Renal cortex interstitium (tissue), 11 donors: ENCODE measurements at regions not wholly inside any gene's neighbourhood (a gene's known extent, or its start where the extent isn't known, plus 50 kb on each side); places are given as distances from the start of the nearest gene placed in this dataset.
A peak's percentile ranks its signal among the peaks of the same experiment; 100 is the strongest.

Experiments
- DNase-seq, 11 donors: peaks; one replicate each; pipeline ENCODE4 v3.0.0-alpha.2; 2013; ENCODE audit warnings: low read depth in 9 of 11, low spot score in 4 of 11; ENCODE audit errors: extremely low read depth in 1 of 11

DNA sequence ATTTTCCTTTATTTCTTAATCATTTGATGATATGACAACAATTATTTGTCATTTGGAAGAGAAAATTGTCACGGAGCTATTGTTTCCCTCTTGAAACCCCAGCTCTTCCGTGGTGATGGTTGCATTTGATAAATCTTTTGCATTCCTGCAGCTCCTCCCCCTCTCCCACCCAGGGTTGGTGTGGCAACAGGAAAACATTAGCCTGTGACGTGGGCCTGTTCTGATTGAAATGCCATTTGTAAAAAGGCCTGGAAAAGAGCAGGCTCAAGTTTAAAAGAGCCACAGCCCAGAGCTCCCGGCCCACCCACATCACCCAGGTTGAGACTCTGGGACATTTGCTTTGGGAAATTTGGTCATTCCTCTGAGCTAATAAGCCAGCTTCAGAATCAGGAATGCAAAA, 282.5 kb downstream of the RPLP1 start:
- peak in 8 of 11 donors; percentile 45 to 80 (median 70) for DNase-seq

DNA sequence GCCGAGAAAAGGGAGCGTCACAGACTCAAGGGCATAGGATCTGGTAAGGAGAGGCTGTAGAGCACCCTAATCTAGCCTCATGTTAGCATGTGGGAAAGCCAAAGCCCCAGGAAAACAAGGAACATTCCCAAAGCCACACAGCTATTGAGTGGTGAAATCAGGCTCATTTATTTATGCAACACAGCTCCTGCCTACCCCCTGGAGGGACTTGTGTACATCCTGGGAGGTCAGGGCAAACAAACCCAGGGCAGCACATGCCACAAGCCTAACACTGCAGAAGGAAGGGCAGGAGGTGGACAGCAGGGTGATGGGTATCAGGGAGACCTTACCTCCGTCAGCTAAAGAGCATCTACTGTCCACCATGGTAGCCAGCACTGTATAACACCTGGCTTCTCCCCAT, 283.5 kb downstream of the RPLP1 start:
- no peak for DNase-seq

DNA sequence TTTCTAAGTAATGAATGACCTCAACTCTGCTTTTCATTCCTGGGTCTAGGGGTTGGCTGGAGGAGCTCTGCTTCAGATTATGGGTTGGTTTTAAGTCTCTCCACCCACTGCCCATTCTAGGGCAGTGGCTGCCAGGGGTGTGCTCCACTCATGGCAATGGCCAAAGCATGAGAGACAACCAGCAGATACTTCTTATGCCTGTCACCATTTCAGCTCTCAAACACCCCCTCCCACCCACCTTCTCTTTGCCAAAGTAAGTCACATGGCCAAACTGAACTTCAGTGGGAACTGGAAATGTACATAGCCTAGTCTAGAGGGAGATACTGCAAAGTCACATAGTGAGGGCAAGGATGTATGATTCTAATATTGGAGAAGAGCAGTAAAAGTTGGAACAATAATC, 285.3 kb downstream of the RPLP1 start:
- no peak for DNase-seq

DNA sequence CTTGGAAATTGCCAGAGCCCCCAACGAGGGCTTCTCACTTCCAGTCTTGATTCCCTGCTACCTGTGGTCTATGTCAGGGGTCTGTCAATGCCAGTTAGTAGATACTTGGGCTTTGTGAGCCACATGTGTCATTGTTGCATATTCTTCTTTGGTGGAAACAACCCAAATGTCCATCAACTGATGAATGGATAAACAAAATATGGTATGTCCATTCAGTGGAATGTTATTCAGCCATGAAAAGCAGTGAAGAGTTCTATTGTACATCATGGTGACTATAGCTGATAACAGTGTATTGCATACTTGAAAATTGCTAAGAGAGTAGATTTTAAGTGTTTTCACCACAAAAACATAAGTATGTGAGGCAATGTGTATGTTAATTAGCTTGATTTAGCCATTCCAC, 288.1 kb downstream of the RPLP1 start:
- DNase-seq, result no peak

DNA sequence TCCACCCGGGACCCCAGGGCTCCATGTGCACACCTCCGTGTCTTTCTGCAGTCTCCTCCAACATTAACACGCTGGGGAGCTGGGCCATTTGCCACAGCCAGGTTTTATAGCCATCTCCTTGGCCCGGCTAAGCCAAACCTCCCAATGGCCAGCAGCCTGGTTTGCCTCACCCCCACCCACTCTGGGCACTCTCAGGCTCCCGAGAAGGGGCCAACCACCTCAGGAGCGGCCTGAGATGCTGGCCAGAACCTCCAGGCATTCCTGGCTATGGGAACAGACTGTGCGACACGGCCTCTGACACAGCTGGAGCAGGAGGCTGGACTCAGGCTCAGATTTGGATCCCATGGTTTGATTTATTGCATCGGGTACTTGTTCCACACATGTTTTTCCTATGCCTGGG, 289.7 kb downstream of the RPLP1 start:
- DNase-seq, result no peak

DNA sequence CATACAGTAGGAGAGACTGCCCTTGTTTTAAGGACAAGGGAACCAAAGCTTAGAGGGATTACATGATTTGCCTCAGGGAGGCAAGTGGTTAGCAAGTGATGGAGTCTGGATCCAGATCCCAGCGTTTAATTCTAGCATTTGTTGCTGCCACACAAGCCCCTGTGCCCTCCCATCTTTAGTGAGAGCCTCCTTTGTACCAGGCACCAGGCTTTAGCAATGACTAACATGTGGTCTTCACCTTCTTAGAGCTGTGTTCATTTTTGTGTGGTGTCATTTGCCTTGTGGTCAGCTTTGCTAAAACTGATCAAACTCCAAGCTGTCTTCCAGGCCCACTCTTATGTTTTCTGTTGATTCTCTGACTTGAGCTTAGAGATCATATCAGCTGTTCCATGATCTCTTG, 290.5 kb downstream of the RPLP1 start:
- no peak for DNase-seq

DNA sequence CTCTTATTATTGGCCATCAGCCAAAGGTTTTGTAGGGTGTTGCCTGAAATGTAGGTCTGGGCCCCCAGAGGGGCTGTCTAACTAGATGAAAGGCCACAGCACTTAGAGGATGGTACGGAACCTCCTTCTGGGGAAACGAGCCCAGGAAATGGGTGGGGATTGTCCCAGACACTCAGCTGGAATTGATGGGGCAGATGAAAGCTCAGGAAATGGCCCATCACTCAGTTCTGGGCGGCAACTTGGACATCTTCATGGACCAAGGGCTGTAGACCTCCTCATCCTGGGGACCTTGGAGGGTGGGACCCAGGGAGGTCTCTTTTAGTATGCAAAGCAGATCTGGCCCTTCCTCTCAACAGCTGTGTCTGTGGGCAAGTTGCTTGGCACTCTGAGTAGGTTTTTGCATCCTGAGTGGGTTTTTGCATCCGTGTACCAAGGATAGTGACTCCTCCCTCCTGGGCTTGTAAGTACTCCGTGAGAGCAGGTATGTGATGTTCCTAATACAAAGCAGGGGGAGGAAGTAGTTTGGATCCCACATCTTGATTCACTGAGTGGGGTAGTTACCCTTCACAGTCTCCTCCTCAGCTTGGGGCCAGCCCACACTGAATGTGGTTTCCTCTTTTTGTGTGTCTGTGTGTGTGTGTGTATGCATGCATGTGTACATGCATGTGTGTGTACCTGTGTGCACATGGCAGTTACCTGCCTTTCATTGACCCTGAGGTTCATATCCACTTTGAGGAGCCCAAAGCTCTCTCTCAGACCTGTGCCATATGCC, 292.0 kb downstream of the RPLP1 start:
- DNase-seq, result no peak

DNA sequence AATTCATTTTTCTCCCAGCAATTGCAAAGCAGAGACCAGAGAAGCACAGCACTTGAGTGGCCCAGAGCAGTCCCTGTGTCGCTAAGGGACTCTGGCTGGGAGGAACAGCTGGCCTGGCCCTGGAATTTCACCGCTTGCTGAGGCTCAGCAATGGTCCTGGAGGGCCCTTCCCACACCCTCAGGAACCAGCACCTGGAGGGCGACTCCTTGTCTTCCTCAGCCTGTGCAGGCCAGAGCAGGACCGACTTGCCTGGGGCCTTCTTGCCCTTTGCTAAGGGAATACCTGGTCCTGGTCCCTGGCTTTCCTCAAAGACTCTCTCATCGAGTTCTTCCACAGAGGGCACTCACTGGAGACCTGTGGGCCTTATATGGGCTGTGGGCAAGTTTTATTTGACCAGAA, 294.6 kb downstream of the RPLP1 start:
- DNase-seq, result no peak

DNA sequence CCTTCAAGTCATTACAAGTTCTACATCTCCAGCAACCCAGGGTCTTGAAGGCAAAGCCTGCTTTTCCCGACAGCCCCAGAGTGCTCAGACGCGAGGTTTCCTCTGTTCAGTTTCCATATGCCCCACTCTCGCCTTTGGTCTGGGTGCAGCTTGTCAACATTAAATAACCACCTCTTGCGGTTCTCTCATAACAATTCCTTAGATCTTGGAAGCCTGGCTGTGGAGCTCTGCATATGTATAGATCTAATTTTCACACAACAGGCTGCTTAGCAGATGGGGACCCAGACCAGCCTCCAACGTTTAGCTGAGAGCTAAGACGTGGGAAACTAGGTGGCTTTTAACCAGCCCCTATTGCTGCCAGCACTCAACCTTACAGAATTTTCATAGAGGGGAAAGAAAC, 295.5 kb downstream of the RPLP1 start:
- no peak for DNase-seq

DNA sequence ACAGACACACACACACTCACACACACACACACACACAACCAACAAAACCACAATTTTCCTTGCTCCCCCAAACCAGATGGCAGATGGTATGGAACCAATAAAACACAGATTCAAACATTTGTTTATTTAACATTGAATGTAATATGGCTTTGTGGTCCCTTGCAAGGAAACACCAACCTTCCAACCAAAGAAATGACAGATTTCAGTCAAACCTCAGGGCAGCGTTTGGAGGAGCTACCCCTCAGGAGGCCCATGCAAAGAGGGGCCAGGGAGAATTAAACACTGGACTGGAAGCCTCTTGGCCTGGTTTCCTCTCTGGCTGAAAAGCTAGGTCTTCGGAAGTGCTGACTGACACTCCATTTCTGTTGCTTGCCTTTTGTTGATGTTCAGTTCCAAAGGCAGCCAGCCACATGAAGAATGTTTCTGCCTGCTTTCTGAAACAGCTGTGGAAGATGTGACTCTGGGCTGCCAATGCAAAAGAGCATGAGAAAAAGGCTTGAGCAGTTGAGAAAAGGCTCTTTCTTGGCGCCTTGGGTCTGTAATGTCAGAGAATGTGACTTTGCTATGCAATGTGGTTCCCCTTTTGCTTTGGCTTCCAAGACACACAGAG, 296.1 kb downstream of the RPLP1 start:
- no peak for DNase-seq

DNA sequence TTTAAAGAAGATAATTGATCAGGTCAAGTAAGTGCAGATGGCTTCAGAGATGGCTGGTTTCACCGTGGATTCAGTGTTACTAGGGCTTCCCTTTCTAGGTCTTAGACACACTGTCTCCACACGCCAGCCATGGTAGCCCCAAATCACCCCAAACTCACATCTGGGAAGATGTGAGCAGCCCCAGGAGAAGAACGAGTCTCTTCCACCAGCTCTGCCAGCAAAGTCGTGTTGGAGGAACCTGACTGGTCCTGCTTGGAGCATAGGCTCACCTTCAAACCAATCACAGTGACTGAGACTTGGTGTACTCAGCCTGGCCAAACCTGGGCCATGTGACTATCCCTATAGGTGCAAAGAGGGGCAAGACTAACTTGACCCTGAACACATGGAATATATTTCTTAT, 296.7 kb downstream of the RPLP1 start:
- no peak for DNase-seq

DNA sequence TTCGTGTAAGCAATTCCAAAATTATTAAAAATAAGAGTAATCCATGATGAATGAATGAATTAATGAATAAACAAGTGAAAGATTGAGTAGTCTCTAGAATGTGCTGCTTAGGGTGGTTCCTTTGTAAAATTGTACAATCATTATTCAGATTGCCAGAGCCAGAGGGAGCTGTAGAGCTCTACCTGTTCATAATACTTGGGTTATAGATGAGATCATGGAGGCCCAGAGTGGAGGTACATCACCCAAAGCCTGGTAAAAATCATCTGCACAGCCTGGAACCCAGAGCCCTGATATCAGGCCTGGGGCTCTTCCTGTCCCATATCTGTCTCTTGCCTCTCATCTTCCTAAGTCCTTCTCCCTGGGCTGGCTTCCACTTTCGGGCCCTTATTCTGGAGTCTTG, 297.2 kb downstream of the RPLP1 start:
- no peak for DNase-seq

DNA sequence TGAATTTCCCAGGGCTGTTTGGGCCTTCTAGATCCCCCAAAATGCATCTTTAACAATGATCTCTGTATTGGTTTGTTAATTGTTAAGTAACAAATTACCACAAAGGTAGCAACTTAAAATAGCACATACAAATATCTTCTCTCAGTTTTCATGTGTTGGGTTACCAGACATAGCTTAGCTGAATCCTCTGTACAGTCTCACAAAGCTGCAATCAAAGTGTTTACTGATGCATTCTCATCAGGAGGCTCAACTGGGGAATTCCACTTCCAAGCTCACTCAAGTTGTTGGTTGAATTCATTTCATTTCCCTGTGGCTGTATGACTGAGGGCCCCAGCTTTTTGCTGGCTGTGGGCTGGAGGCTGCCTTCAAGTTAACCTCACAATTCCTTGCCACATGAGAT, 297.6 kb downstream of the RPLP1 start:
- no peak for DNase-seq

DNA sequence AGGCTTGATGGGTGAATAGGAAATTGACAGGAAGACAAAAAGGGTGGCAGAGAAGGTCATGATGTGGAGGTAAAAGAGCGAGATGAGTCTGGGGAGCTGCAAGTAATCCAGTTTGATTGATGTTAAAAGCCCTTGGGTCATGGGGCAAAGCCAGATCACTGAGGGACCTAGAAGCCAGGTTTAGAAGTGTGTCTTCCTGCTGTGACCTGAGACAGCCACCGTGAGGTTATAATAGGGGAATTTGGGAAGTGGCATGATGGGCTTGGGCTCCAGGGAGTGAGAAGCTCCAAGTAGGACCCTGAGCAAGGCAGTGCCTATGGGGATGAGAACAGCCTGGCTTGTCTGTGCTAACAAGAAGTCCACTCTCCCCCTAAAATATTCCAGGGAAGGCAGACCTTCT, 298.5 kb downstream of the RPLP1 start:
- no peak for DNase-seq

DNA sequence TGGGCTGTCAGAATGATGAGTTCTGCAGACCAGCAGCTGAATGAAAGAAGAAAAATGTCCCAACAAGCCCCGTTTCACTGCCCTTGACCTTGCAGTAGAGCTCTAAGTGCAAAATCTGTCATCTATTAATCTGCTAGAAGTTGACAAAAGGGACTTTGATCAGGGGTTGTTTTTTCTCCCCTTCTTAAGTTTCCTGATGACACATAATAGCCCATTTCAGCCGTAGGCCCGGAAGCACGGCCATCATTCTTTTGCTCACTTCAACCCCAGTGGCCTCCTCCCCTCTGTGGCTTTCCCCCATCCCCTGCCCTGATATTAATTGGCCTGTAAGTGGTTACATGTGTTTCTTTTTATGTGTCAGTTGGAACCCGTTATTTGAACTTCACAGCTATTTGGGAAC, 298.9 kb downstream of the RPLP1 start:
- peak in 8 of 11 donors; percentile 31 to 78 (median 58) for DNase-seq

DNA sequence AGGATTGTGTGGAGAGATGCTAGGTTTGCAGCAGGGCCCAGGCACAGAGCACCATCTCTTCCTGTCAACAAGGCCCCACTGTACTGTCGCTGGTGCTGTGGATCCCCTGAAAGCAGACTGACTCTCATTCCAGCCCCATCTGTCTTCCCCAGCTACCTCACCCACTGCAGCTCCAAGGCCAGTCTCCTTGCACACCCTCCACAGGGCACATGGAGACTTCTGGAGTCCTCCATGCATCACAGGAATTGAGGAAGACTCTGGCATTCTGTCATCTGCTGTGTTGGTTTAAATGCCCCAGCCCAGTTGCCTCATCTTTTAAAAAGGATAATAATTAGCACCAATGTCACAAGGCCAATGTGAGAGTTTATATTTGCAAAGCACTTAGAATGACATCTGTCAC, 301.2 kb downstream of the RPLP1 start:
- no peak for DNase-seq

DNA sequence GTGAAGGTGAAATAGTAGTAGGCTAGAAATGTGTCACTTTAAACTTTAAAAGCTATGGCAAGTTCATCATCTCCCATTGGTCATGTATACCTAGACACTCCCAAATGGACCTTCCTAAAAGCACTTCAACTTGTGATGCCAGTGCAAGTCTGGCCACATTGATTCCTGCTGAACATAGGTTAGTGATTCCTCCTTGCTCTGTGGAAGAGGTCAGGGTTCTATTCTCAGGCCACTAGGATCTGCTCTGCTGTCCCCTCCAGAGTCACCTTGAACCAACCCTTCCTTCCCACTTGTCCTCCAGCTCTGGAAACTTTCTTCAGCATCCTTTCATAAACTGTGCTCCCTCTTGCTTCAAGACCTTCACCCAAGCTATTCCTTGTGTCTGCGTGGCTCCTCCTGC, 301.7 kb downstream of the RPLP1 start:
- DNase-seq, result no peak

DNA sequence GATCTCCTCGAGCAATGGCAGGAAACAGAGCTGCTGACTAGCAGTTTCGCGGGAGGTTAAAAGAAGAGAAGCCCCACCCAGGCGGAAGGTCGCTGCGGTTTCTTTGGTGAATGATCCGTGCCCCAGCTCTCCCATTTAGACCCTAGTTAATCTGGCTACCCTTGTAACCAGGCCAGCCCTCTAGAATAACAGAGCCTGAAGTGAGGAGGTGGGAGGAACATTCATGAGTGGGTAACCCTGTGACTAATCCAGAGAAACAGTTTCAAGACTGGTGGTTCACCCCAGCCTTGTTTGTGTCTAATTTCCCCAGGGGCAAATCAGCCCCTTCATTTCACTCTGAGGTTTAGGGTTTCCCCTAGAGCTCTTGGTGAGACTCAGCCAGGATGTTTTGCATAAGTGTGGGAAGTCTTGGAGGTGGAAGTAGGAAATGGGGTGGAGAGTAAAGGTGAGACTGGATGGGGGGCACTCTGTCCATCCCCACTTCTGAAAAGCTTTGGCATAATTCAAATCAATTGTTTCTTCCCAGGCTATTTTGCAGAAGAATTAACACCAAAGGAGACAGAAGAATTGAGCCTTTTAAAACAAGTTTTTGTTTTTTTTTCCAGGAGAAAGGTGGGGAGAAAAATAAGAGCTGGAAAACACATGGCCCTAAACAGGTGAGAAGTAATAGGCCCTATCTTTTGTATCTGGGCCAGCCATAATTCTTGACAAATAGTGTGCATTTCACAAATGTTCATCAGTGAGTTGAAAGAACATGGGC, 303.1 kb downstream of the RPLP1 start:
- peak in 1 of 11 donors; percentile 29 for DNase-seq

DNA sequence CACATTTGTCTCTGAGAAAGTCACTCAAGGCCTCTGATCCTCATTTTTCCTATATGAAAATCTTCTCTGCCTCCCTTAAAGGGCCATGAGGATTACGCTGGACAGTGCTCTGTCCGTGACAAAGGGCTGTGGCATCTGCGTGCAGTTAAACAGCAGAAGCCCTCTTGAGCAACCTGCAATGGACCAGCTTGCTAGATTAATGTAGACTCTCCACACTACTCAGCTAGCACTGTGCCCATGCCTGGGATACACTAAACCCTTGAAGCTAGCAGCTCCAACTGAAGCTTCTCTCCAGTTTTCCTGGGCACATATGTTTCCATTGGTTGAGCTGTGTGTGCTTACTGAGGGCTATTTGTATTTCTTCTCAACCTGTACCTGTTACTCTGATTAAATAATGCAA, 303.8 kb downstream of the RPLP1 start:
- DNase-seq, result no peak

DNA sequence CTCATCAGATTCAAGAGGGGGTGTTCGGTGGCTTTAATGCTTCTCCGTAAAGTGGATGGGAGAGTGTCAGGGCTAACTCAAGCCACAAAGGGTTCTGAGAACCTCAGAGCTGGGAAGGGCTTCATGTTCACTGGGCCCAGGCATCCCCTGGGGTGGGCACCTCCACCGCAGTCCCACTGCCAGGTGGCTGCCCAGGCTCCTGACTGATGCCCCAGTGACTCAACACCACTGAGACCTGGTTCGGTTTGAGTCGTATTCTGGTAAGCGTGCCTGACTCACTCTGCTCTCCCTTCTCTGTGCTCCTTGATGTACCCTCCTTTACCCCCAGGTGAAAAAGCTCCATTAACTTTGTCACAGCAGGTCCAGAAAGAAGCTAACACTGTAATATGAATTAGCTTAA, 304.6 kb downstream of the RPLP1 start:
- no peak for DNase-seq
